C4-2B (cell line): ENCODE measurements at regions not wholly inside any gene's neighbourhood (a gene's known extent, or its start where the extent isn't known, plus 50 kb on each side); places are given as distances from the start of the nearest gene placed in this dataset.

ENCODE experiments used
- H3K27ac ChIP-seq: fragments of 450-650 bp; 2 replicates; pipeline ENCODE4 v1.5.1; 2017
- CTCF ChIP-seq: fragments of 450-650 bp; conservative IDR thresholded peaks from 2 replicates; pipeline ENCODE4 v1.5.1; 2017; ENCODE audit warnings: mild to moderate bottlenecking
- ZFX ChIP-seq: fragments of 450-650 bp; IDR thresholded peaks from 2 replicates; pipeline ENCODE4 v1.6.1; 2017

- no peak overlapping the region for H3K27ac ChIP-seq
- no peak for TF ChIP-seq ZFX
- no peak for TF ChIP-seq CTCF
These were observed 322.5 kb downstream of the PMP22 start for GRCh38 chr17:14942526-14943190.

GRCh38 chr17:14940938-14941265 is 324.2 kb downstream of the PMP22 start:
- TF ChIP-seq ZFX, result no peak
- TF ChIP-seq CTCF, result no peak
- H3K27ac ChIP-seq, result no peak overlapping the region

GRCh38 chr17:14940108-14940937 is 324.8 kb downstream of the PMP22 start:
- TF ChIP-seq ZFX (no peak), CTCF (no peak)
- no peak overlapping the region for H3K27ac ChIP-seq

- TF ChIP-seq ZFX (no peak), CTCF (no peak)
These were observed 329.2 kb downstream of the PMP22 start for GRCh38 chr17:14935845-14936485.

GRCh38 chr17:14935139-14935841 is 329.8 kb downstream of the PMP22 start:
- TF ChIP-seq ZFX (no peak), CTCF (no peak)

More at GRCh38 chr17:14935845-14936485, 329.2 kb downstream of the PMP22 start:
- no peak overlapping the region for H3K27ac ChIP-seq

GRCh38 chr17:14933676-14934075 is 331.4 kb downstream of the PMP22 start:
- H3K27ac ChIP-seq, result no peak overlapping the region
- TF ChIP-seq CTCF, result no peak
- no peak for TF ChIP-seq ZFX

More at GRCh38 chr17:14935139-14935841, 329.8 kb downstream of the PMP22 start:
- no peak overlapping the region for H3K27ac ChIP-seq
